Keratinocyte (primary cell): ENCODE measurements at regions not wholly inside any gene's neighbourhood (a gene's known extent, or its start where the extent isn't known, plus 50 kb on each side); places are given as distances from the start of the nearest gene placed in this dataset.

Experiments used
- DNase-seq: peaks from one replicate; pipeline ENCODE4 v3.0.0-alpha.2; 2011; ENCODE audit warnings: low read depth, missing footprints, low spot score
- FAIRE-seq: peaks from 2 replicates; lab custom pipeline; 2011; peaks lifted over from hg19 to GRCh38; lab: Jason Lieb, UNC
- H2AFZ ChIP-seq: 2 replicates; pipeline ENCODE4 v1.6.0; 2012; ENCODE audit warnings: low read length, control low read depth, inconsistent platforms; ENCODE audit not compliant: control insufficient read depth
- H3K27ac ChIP-seq: 2 replicates; pipeline ENCODE4 v1.5.1; 2011; ENCODE audit warnings: low read length; ENCODE audit not compliant: control insufficient read depth, insufficient read depth
- H3K27me3 ChIP-seq: 3 replicates; pipeline ENCODE4 v1.6.0; 2011; ENCODE audit warnings: low read length; ENCODE audit not compliant: control insufficient read depth, insufficient read depth; ENCODE audit errors: extremely low read depth
- H3K36me3 ChIP-seq, 2 experiments: 2 replicates in 1 of 2; 3 replicates in 1 of 2; pipeline ENCODE4 v1.5.1; 2011; ENCODE audit warnings: low read length in 2 of 2, mild to moderate bottlenecking in 1 of 2; ENCODE audit not compliant: control insufficient read depth in 2 of 2, insufficient read depth in 2 of 2; ENCODE audit errors: extremely low read depth in 1 of 2
- H3K4me1 ChIP-seq: 3 replicates; pipeline ENCODE4 v1.5.1; 2011; ENCODE audit warnings: low read length; ENCODE audit not compliant: control insufficient read depth, insufficient read depth; ENCODE audit errors: extremely low read depth
- H3K4me2 ChIP-seq: 3 replicates; pipeline ENCODE4 v1.6.0; 2011; ENCODE audit warnings: low read depth, low read length; ENCODE audit not compliant: control insufficient read depth, insufficient read depth; ENCODE audit errors: extremely low read depth
- H3K4me3 ChIP-seq, 3 experiments: fragments of 200-600 bp in 1 of 3; sonication (generic) in 1 of 3; 2 replicates in 2 of 3; 3 replicates in 1 of 3; pipeline ENCODE4 v1.5.1; 2011 to 2016; ENCODE audit warnings: low read length in 3 of 3, mild to moderate bottlenecking in 3 of 3, control low read depth in 2 of 3, inconsistent platforms in 1 of 3, low read depth in 1 of 3, mixed read lengths in 1 of 3, mixed run types in 1 of 3, moderate library complexity in 1 of 3; ENCODE audit not compliant: control insufficient read depth in 2 of 3, insufficient read depth in 2 of 3; ENCODE audit errors: extremely low read depth in 1 of 3
- H3K79me2 ChIP-seq: 2 replicates; pipeline ENCODE4 v1.6.0; 2012; ENCODE audit warnings: low read length; ENCODE audit not compliant: control insufficient read depth, insufficient read depth
- H3K9ac ChIP-seq: 3 replicates; pipeline ENCODE4 v1.6.0; 2011; ENCODE audit warnings: low read length; ENCODE audit not compliant: control insufficient read depth, insufficient read depth; ENCODE audit errors: extremely low read depth
- H3K9me1 ChIP-seq: 3 replicates; pipeline ENCODE4 v1.6.0; 2011; ENCODE audit warnings: low read length; ENCODE audit not compliant: control insufficient read depth, insufficient read depth; ENCODE audit errors: extremely low read depth
- H3K9me3 ChIP-seq: 2 replicates; pipeline ENCODE4 v1.5.1; 2012; ENCODE audit warnings: low read depth, low read length; ENCODE audit not compliant: control insufficient read depth
- H4K20me1 ChIP-seq: 3 replicates; pipeline ENCODE4 v1.6.0; 2011; ENCODE audit warnings: low read length; ENCODE audit not compliant: control insufficient read depth, insufficient read depth; ENCODE audit errors: extremely low read depth
- CTCF ChIP-seq, 3 experiments: IDR thresholded peaks in 1 of 3; conservative IDR thresholded peaks in 1 of 3; optimal IDR thresholded peaks in 1 of 3; 2 replicates in 2 of 3; 3 replicates in 1 of 3; pipeline versions ENCODE3 to v1.5.1; 2011; ENCODE audit warnings: low read length in 3 of 3, mild to moderate bottlenecking in 3 of 3, moderate library complexity in 2 of 3, control low read depth in 1 of 3, inconsistent platforms in 1 of 3; ENCODE audit not compliant: insufficient read depth in 2 of 3; ENCODE audit errors: extremely low read depth in 1 of 3
- EZH2 ChIP-seq: IDR thresholded peaks from one replicate; pipeline ENCODE4 v1.6.1; 2012; ENCODE audit warnings: inconsistent platforms, mild to moderate bottlenecking, low read length, moderate library complexity
- dilution Hi-C: fragments of 300-500 bp; cut with MboI; formaldehyde crosslinking; loops from one replicate; pipeline ENCODE4 v1.7.0; 2020; ENCODE audit warnings: low sequenced_read_pairs; ENCODE audit not compliant: extremely low pct_ligation_motif_present

- Histone ChIP-seq H2AFZ (no peak overlapping the region), H3K4me1 (no peaks in the 10 kb centered on the region), H3K9me3 (no peaks in the 10 kb centered on the region), H3K9ac (no peak overlapping the region), H4K20me1 (no peaks in the 10 kb centered on the region), H3K4me3 (no peak overlapping the region), H3K9me1 (no peaks in the 10 kb centered on the region), H3K27ac (no peak overlapping the region), H3K27me3 (no peaks in the 10 kb centered on the region), H3K36me3 (no peaks in the 10 kb centered on the region), H3K79me2 (no peaks in the 10 kb centered on the region), H3K4me2 (no peak overlapping the region)
- dilution Hi-C loops: loop anchor here (25.0 kb wide), 1 partner anchor 253 kb away; no protein-coding TSS in a partner anchor
- DNase-seq (no peak), FAIRE-seq (no peak)
- TF ChIP-seq EZH2 (no peak), CTCF (optimal IDR thresholded peaks at IDR 0.05 in 1 of 3, IDR thresholded peaks at IDR 0.05 in 1 of 3, conservative IDR thresholded peaks at IDR 0.05 in 1 of 3; ENCODE audit: extremely low read depth in 1 of 3, insufficient read depth in 2 of 3, low read length in 3 of 3) (no peak)
Observed at GRCh38 chr7:25584112-25584938, 356.0 kb upstream of the NPVF start.

- Histone ChIP-seq H3K27ac (no peak overlapping the region), H3K9me3 (no peaks in the 10 kb centered on the region), H3K79me2 (no peaks in the 10 kb centered on the region), H3K9ac (no peak overlapping the region), H3K4me2 (no peak overlapping the region), H3K4me3 (no peak overlapping the region), H2AFZ (no peak overlapping the region), H4K20me1 (no peaks in the 10 kb centered on the region), H3K9me1 (no peaks in the 10 kb centered on the region), H3K4me1 (no peaks in the 10 kb centered on the region), H3K36me3 (no peaks in the 10 kb centered on the region), H3K27me3 (no peaks in the 10 kb centered on the region)
- FAIRE-seq: no peak
- TF ChIP-seq EZH2 (no peak), CTCF (optimal IDR thresholded peaks at IDR 0.05 in 1 of 3, IDR thresholded peaks at IDR 0.05 in 1 of 3, conservative IDR thresholded peaks at IDR 0.05 in 1 of 3; ENCODE audit: extremely low read depth in 1 of 3, insufficient read depth in 2 of 3, low read length in 3 of 3) (no peak)
- DNase-seq: no peak
- dilution Hi-C loops: loop anchor here (25.0 kb wide), 1 partner anchor 251 kb away; no protein-coding TSS in a partner anchor
Observed at GRCh38 chr7:25586513-25586912, 358.2 kb upstream of the NPVF start.
